LNCAP (cell line): ENCODE measurements at regions not wholly inside any gene's neighbourhood (a gene's known extent, or its start where the extent isn't known, plus 50 kb on each side); places are given as distances from the start of the nearest gene placed in this dataset.

Experiments used
- TF ChIP-seq, protein P1 (sequence below): fragments of 450-650 bp; IDR thresholded peaks from 2 replicates; pipeline ENCODE4 v1.5.1; 2017; ENCODE audit warnings: mild to moderate bottlenecking

DNA sequence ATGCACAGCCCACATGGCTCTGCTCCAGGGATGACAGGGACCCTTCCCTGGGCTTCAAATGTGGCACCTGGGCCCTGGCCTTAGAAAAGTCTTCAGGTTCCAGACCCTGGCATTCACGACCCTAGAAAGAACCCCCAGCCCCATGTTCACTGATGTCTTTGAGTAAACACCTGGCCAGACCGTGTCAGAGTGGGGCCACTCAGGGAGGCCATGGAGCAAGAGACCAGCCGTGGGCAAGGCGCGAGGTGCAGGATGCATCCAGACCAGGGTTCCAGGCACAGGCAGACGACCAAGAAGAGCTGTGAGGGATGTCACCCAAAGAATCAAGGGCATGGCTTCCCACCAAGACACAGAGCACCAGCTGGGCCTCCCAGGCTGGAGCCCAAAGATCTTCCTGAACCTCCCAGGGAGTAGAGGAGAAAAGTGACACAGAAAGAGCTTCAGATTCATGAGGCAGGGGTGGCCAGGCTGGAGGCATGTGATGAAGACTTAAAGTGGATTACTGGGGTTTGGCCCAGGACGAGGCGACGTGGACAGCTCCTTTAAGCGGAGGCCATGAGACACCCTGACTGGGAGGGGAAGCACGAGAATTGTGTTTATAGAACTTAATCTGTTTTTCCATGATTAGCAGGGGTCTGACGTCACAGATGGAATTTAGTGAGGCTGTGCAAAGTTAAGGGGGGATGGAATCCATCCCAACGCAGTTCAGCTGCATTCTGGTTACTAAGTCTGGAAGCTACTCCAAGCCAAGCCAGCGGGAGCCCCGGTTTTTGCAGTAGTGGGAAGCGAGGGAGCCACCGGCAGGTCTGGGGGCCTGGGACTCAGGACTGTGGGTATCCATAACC, 61.6 kb downstream of the ARL6IP4 start:
- TF ChIP-seq, protein P1, sequence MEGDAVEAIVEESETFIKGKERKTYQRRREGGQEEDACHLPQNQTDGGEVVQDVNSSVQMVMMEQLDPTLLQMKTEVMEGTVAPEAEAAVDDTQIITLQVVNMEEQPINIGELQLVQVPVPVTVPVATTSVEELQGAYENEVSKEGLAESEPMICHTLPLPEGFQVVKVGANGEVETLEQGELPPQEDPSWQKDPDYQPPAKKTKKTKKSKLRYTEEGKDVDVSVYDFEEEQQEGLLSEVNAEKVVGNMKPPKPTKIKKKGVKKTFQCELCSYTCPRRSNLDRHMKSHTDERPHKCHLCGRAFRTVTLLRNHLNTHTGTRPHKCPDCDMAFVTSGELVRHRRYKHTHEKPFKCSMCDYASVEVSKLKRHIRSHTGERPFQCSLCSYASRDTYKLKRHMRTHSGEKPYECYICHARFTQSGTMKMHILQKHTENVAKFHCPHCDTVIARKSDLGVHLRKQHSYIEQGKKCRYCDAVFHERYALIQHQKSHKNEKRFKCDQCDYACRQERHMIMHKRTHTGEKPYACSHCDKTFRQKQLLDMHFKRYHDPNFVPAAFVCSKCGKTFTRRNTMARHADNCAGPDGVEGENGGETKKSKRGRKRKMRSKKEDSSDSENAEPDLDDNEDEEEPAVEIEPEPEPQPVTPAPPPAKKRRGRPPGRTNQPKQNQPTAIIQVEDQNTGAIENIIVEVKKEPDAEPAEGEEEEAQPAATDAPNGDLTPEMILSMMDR: no peak

DNA sequence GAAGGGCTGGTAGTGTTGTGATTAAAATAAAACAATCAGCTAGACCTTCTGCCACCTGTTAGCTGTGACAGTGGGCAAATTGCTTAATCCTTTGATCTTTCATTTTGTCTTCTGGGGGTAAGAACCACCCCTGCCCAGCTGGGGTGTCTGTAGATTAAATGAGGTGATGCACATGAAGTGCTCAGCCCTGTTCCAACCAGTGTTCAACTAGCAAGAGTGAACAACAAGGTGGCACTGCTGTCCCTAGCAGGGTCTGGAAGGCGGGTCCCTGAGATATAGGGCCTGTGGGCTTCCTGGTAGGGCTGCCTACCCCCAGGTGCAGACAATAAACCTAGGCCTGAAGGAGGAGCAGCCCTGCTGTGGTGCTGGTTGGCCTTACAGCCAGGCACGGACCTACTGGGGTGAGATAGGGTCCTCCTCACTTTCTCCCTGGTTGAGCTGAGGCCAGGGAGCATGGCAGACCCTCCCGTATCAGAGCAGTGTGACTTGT, 60.6 kb downstream of the ARL6IP4 start:
- TF ChIP-seq, protein P1: no peak

DNA sequence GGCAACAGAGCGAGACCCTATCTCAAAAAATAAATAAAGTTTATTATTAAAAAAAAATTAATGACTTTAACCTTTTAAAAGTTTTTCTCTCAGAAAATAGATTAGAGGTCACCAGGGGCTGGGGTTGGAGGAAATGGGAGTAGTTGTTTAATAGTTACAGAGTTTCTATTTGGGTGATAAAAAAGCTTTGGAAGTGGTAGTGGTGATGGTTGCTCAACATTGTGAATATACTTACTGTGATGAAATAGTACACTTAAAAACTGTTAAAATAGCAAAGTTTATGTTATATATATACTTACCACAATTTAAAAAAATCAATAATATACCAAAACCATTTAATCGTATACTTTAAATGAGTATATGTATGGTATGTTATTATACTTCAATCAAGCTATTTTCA, 59.6 kb downstream of the ARL6IP4 start:
- TF ChIP-seq, protein P1: no peak

DNA sequence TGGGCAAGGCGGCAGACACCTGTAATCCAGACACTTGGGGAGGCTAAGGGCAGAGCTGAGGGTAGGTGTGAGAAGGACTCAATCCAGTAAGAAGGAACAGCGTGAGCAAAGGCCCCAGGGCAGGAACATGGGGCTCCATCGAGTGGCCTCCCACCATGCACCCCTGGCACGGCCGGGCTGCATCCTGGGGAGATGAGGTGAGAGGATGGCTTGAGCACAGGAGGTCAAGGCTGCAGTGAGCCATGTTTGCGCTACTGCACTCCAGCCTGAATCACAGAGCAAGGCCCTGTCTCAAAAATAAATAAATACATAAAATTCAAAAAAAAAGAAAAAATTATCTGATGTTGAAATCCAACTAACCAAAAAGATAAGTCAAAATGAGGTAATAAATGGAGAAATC, 58.5 kb downstream of the ARL6IP4 start:
- TF ChIP-seq, protein P1: no peak

DNA sequence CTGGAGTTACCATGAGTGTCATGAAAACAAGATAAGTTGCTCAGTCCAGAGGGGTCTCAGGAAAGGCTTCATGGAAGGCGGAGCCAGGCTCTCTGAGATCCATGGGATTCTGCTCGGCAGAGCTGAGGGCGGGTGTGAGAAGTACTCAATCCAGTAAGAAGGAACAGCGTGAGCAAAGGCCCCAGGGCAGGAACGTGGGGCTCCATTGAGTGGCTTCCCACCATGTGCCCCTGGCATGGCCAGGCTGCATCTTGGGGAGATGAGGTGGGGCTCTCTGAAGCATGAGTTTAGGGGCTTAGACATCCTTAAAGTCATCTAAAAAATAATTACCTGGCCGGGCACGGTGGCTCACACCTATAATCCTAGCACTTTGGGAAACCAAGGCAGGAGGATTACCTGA, 58.0 kb downstream of the ARL6IP4 start:
- TF ChIP-seq, protein P1: no peak

DNA sequence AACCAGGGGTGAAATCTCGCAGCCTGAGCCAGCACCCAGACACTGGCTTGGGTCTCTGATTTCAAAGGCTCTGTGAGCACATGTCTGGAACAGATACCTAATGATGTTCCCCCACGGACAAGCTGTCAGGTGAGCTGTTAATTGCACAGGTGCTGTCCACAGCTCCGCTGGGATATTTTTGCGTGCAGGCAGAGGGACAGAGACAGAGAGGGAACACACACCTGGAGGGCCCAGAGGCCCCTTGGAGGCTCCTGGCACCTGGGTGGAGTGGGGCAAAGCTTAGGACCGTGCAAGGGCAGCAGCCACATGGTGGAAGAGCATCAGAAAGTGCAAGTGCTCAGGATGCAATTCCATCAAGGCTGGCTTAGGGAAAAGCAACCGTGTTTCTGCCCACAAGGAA, 57.3 kb downstream of the ARL6IP4 start:
- TF ChIP-seq, protein P1: no peak

DNA sequence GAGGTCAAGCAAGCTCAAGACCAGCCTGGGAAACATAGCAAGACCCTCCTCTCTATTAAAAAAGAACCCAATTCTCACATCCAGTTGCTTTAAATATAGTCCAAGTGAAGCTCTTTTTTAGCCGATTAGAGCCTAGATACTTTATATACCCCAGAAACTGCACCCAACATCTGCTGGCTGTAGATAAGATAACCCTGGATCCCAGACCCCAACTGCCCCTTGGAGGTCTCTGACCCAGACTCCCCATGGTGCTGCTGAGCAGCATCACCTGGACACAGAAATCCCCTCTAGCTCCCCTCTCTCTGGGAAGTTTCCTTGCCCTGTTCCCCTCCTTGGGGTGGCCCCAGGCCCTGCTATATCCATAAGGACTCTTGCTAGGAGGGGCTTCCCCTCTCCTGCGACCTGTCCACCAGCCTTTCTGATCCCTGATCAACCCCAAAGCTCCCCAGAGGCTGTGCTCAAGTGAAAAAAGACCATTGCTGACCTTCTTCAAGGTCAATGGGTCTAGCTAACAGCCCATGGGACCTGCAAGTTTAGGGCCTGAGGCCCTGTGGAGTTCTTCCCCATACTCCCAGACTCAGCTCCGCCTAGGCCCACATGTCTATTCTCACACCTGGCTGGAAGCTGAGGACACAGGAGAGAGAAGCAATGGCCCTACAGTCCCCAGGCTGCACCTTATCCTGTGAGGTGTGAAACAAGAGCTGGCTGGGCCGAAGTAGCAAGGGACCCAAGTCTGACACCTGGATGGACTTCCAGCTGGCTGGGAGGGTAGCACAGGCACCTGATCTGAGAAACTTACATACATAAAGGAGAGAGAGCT, 56.2 kb downstream of the ARL6IP4 start:
- TF ChIP-seq, protein P1: no peak
